Astrocyte (in vitro differentiated cells and primary cell): ENCODE measurements at regions not wholly inside any gene's neighbourhood (a gene's known extent, or its start where the extent isn't known, plus 50 kb on each side); places are given as distances from the start of the nearest gene placed in this dataset.

Experiments
- DNase-seq: peaks from one replicate; pipeline ENCODE4 v3.0.0-alpha.2; 2010; ENCODE audit warnings: low read depth
- FAIRE-seq: peaks from 2 replicates; lab custom pipeline; 2011; peaks lifted over from hg19 to GRCh38; lab: Jason Lieb, UNC
- H2AFZ ChIP-seq: 2 replicates; pipeline ENCODE4 v1.6.0; 2012; ENCODE audit warnings: low read depth, low read length, inconsistent platforms
- H3K27ac ChIP-seq: 2 replicates; pipeline ENCODE4 v1.5.1; 2011; ENCODE audit warnings: low read depth, low read length, inconsistent platforms
- H3K27me3 ChIP-seq: 2 replicates; pipeline ENCODE4 v1.6.0; 2011; ENCODE audit warnings: low read length, inconsistent platforms; ENCODE audit not compliant: insufficient read depth
- H3K36me3 ChIP-seq: 2 replicates; pipeline ENCODE4 v1.5.1; 2011; ENCODE audit warnings: low read length, inconsistent platforms; ENCODE audit not compliant: insufficient read depth
- H3K4me1 ChIP-seq: 2 replicates; pipeline ENCODE4 v1.5.1; 2011; ENCODE audit warnings: low read length, inconsistent platforms; ENCODE audit not compliant: insufficient read depth
- H3K4me2 ChIP-seq: 2 replicates; pipeline ENCODE4 v1.6.0; 2012; ENCODE audit warnings: low read length, inconsistent platforms
- H3K4me3 ChIP-seq: 2 replicates; pipeline ENCODE4 v1.5.1; 2011; ENCODE audit warnings: low read depth, mild to moderate bottlenecking, low read length, inconsistent platforms; ENCODE audit not compliant: insufficient read depth
- H3K79me2 ChIP-seq: 2 replicates; pipeline ENCODE4 v1.6.0; 2012; ENCODE audit warnings: mild to moderate bottlenecking, low read length, inconsistent platforms; ENCODE audit not compliant: insufficient read depth
- H3K9ac ChIP-seq: 2 replicates; pipeline ENCODE4 v1.6.0; 2012; ENCODE audit warnings: mild to moderate bottlenecking, low read length, inconsistent platforms
- H3K9me3 ChIP-seq: 2 replicates; pipeline ENCODE4 v1.5.1; 2012; ENCODE audit warnings: low read depth, mild to moderate bottlenecking, low read length, inconsistent platforms; ENCODE audit not compliant: insufficient read depth
- H4K20me1 ChIP-seq: 2 replicates; pipeline ENCODE4 v1.6.0; 2012; ENCODE audit warnings: low read length, inconsistent platforms; ENCODE audit not compliant: insufficient read depth
- H3K27ac Mint-ChIP-seq: one replicate; pipeline ENCODE4 v1.8.0; 2021; ENCODE audit warnings: mild to moderate bottlenecking, mixed read lengths; ENCODE audit not compliant: unreplicated experiment
- H3K27me3 Mint-ChIP-seq: one replicate; pipeline ENCODE4 v1.8.0; 2021; ENCODE audit warnings: low read depth, mixed read lengths; ENCODE audit not compliant: unreplicated experiment
- H3K36me3 Mint-ChIP-seq: one replicate; pipeline ENCODE4 v1.8.0; 2021; ENCODE audit warnings: low read depth, mixed read lengths; ENCODE audit not compliant: unreplicated experiment
- H3K4me1 Mint-ChIP-seq: one replicate; pipeline ENCODE4 v1.8.0; 2021; ENCODE audit warnings: low read depth, mixed read lengths; ENCODE audit not compliant: unreplicated experiment
- H3K4me3 Mint-ChIP-seq: one replicate; pipeline ENCODE4 v1.8.0; 2021; ENCODE audit warnings: mild to moderate bottlenecking, moderate library complexity, mixed read lengths; ENCODE audit not compliant: unreplicated experiment
- H3K9me3 Mint-ChIP-seq: one replicate; pipeline ENCODE4 v1.8.0; 2021; ENCODE audit warnings: mild to moderate bottlenecking, mixed read lengths; ENCODE audit not compliant: unreplicated experiment
- CTCF ChIP-seq: IDR thresholded peaks from 2 replicates; pipeline ENCODE4 v1.5.1; 2011; ENCODE audit warnings: low read depth, mild to moderate bottlenecking, inconsistent platforms, low read length, moderate library complexity; ENCODE audit not compliant: insufficient read depth
- EZH2 ChIP-seq: IDR thresholded peaks from 2 replicates; pipeline ENCODE4 v1.6.1; 2012; ENCODE audit warnings: mild to moderate bottlenecking, low read length, inconsistent platforms; ENCODE audit not compliant: insufficient read depth

DNA sequence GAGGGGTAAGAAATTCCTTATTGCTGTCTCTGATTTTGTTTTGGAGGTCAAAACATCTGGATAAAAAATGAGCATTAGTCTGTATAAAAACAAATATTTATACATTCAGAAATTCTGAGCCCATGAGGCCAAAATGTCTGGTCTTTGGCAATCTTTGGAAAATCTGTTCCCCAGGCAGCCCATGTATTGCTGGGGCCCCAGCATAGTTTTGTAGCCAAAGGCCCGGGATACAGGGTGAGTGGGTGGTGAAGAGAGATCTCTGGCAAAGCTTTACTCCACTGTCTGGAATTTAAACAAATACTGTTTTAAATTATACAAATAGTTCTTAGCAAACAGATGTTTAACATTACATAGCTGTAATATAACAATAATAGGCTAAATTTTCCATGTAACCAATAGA, 134.7 kb upstream of the GALNT17 start:
- no peaks in the 10 kb centered on the region for H3K36me3 Mint-ChIP-seq
- H3K4me2 ChIP-seq = no peak overlapping the region
- H3K9me3 Mint-ChIP-seq = peaks cover 3% of the 10 kb centered on the region
- no peaks in the 10 kb centered on the region for H4K20me1 ChIP-seq
- no peaks in the 10 kb centered on the region for H3K9me3 ChIP-seq
- H3K9ac ChIP-seq = no peak overlapping the region
- H3K36me3 ChIP-seq = no peaks in the 10 kb centered on the region
- DNase-seq (no peak), FAIRE-seq (no peak)
- no peak overlapping the region for H3K27ac Mint-ChIP-seq
- no peaks in the 10 kb centered on the region for H3K79me2 ChIP-seq
- no peaks in the 10 kb centered on the region for H3K27me3 ChIP-seq
- H3K4me3 Mint-ChIP-seq = no peak overlapping the region
- no peaks in the 10 kb centered on the region for H3K4me1 Mint-ChIP-seq
- H3K27me3 Mint-ChIP-seq = peaks cover 7% of the 10 kb centered on the region
- no peak overlapping the region for H3K27ac ChIP-seq
- H3K4me1 ChIP-seq = no peaks in the 10 kb centered on the region
- no peak overlapping the region for H3K4me3 ChIP-seq
- no peak for TF ChIP-seq CTCF
- no peak for TF ChIP-seq EZH2
- H2AFZ ChIP-seq = no peak overlapping the region

DNA sequence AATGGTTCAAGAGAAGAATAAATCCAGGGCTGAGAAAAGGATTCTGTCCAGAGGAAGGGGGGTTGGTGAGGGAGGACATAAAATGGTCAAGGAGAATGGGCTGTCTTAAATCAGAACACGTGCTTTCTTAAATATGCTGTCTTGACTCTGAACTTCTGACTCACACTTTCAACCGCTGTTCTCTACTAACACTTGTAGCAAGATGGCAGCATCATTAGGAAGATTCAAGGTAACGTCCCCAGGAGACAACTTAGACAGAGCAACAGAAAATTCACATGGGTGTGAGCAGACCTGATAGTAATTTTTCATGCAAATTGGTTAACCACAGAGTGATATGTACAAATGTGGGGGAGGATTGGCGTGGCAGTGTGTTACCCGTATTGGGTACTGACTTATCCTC, 126.8 kb upstream of the GALNT17 start:
- FAIRE-seq (no peak), DNase-seq (no peak)
- H2AFZ ChIP-seq = no peak overlapping the region
- Mint-ChIP-seq H3K27me3 (peaks cover 15% of the 10 kb centered on the region), H3K4me1 (no peaks in the 10 kb centered on the region), H3K36me3 (no peaks in the 10 kb centered on the region), H3K27ac (no peak overlapping the region), H3K4me3 (no peak overlapping the region), H3K9me3 (no peaks in the 10 kb centered on the region)
- H3K27me3 ChIP-seq = no peaks in the 10 kb centered on the region
- no peak overlapping the region for H3K4me2 ChIP-seq
- no peaks in the 10 kb centered on the region for H3K4me1 ChIP-seq
- no peak overlapping the region for H3K27ac ChIP-seq
- no peak overlapping the region for H3K4me3 ChIP-seq
- H4K20me1 ChIP-seq = no peaks in the 10 kb centered on the region
- H3K36me3 ChIP-seq = no peaks in the 10 kb centered on the region
- H3K9me3 ChIP-seq = no peaks in the 10 kb centered on the region
- H3K9ac ChIP-seq = no peak overlapping the region
- H3K79me2 ChIP-seq = no peaks in the 10 kb centered on the region
- TF ChIP-seq EZH2 (no peak), CTCF (no peak)

GRCh38 chr7:71009636-71010035, 122.3 kb upstream of the GALNT17 start:
- Histone ChIP-seq H4K20me1 (no peaks in the 10 kb centered on the region), H3K4me2 (no peak overlapping the region)
- H3K9me3 Mint-ChIP-seq = peaks cover 2% of the 10 kb centered on the region

More at GRCh38 chr7:71009636-71010035, 122.3 kb upstream of the GALNT17 start:
- no peak overlapping the region for H3K4me3 ChIP-seq
- Mint-ChIP-seq H3K27me3 (peaks cover 15% of the 10 kb centered on the region), H3K27ac (no peak overlapping the region), H3K4me3 (no peak overlapping the region), H3K36me3 (no peaks in the 10 kb centered on the region), H3K4me1 (no peaks in the 10 kb centered on the region)
- H3K9me3 ChIP-seq = no peaks in the 10 kb centered on the region
- TF ChIP-seq EZH2 (no peak), CTCF (no peak)
- no peak overlapping the region for H2AFZ ChIP-seq
- DNase-seq = no peak
- FAIRE-seq = no peak
- H3K9ac ChIP-seq = no peak overlapping the region
- no peaks in the 10 kb centered on the region for H3K4me1 ChIP-seq
- H3K79me2 ChIP-seq = no peaks in the 10 kb centered on the region
- H3K27ac ChIP-seq = no peak overlapping the region
- no peaks in the 10 kb centered on the region for H3K27me3 ChIP-seq
- H3K36me3 ChIP-seq = no peaks in the 10 kb centered on the region
